Mesendoderm (in vitro differentiated cells): ENCODE measurements at regions not wholly inside any gene's neighbourhood (a gene's known extent, or its start where the extent isn't known, plus 50 kb on each side); places are given as distances from the start of the nearest gene placed in this dataset.
"Not testable (repeated sequence)": the region's sequence is repeated elsewhere in the genome, so short reads cannot be mapped to it uniquely, and the experiment has no call there.

Source experiments
- DNase-seq: peaks from one replicate; pipeline ENCODE4 v3.0.0; 2013
- H2AK5ac ChIP-seq: 2 replicates; pipeline ENCODE4 v1.6.1; 2013; ENCODE audit warnings: low read length, inconsistent platforms
- H2BK120ac ChIP-seq: 2 replicates; pipeline ENCODE4 v1.6.1; 2013; ENCODE audit warnings: low read depth, mild to moderate bottlenecking, low read length, moderate library complexity, mixed read lengths
- H2BK15ac ChIP-seq: replicated peaks from 2 replicates; pipeline ENCODE4 v1.6.1; 2013; ENCODE audit warnings: low read depth, mild to moderate bottlenecking, moderate library complexity
- H2BK5ac ChIP-seq: 2 replicates; pipeline ENCODE4 v1.6.1; 2013; ENCODE audit warnings: low read length, inconsistent platforms
- H3K18ac ChIP-seq: 2 replicates; pipeline ENCODE4 v1.6.1; 2013; ENCODE audit warnings: mild to moderate bottlenecking, low read length, mixed read lengths
- H3K23ac ChIP-seq: one replicate; pipeline ENCODE4 v1.6.1; 2013; ENCODE audit warnings: low read length
- H3K27ac ChIP-seq: 2 replicates; pipeline ENCODE4 v1.5.1; 2013; ENCODE audit warnings: low read depth, mild to moderate bottlenecking, inconsistent platforms, low read length, moderate library complexity
- H3K27me3 ChIP-seq: 2 replicates; pipeline ENCODE4 v1.6.1; 2013; ENCODE audit warnings: low read length, control low read depth, mild to moderate bottlenecking, inconsistent platforms; ENCODE audit not compliant: insufficient read depth, poor library complexity
- H3K36me3 ChIP-seq: 2 replicates; pipeline ENCODE4 v1.6.1; 2013; ENCODE audit warnings: low read length, inconsistent platforms; ENCODE audit not compliant: control insufficient read depth, insufficient read depth
- H3K4ac ChIP-seq: one replicate; pipeline ENCODE4 v1.6.1; 2013; ENCODE audit warnings: low read depth, mild to moderate bottlenecking, low read length, moderate library complexity
- H3K4me1 ChIP-seq: 2 replicates; pipeline ENCODE4 v1.6.1; 2013; ENCODE audit warnings: low read depth, low read length, inconsistent platforms; ENCODE audit not compliant: control insufficient read depth
- H3K4me2 ChIP-seq: 2 replicates; pipeline ENCODE4 v1.6.1; 2013; ENCODE audit warnings: low read length
- H3K4me3 ChIP-seq: 2 replicates; pipeline ENCODE4 v1.5.1; 2013; ENCODE audit warnings: mild to moderate bottlenecking, low read length
- H3K56ac ChIP-seq: one replicate; pipeline ENCODE4 v1.6.1; 2013; ENCODE audit warnings: low read length
- H3K79me1 ChIP-seq: 2 replicates; pipeline ENCODE4 v1.6.1; 2013; ENCODE audit warnings: low read length, inconsistent platforms
- H3K79me2 ChIP-seq: 2 replicates; pipeline ENCODE4 v1.6.1; 2013; ENCODE audit warnings: mild to moderate bottlenecking, low read length; ENCODE audit not compliant: control insufficient read depth, insufficient read depth
- H3K9ac ChIP-seq: 2 replicates; pipeline ENCODE4 v1.6.1; 2013; ENCODE audit warnings: low read length, inconsistent platforms
- H4K5ac ChIP-seq: one replicate; pipeline ENCODE4 v1.6.1; 2013; ENCODE audit warnings: low read length
- H4K8ac ChIP-seq: one replicate; pipeline ENCODE4 v1.6.1; 2013; ENCODE audit warnings: low read depth, mild to moderate bottlenecking, control low read depth, low read length, moderate library complexity
- WGBS: extraction: QIAGEN DNeasy Blood & Tissue Kit; methylation state at CpG from one replicate; pipeline ENCODE4 v1.1.7; 2013; ENCODE audit warnings: low lambda C conversion rate, missing lambda C conversion rate; ENCODE audit not compliant: insufficient coverage; ENCODE audit errors: extremely low coverage; 5-methylcytosine and 5-hydroxymethylcytosine counted together

DNA sequence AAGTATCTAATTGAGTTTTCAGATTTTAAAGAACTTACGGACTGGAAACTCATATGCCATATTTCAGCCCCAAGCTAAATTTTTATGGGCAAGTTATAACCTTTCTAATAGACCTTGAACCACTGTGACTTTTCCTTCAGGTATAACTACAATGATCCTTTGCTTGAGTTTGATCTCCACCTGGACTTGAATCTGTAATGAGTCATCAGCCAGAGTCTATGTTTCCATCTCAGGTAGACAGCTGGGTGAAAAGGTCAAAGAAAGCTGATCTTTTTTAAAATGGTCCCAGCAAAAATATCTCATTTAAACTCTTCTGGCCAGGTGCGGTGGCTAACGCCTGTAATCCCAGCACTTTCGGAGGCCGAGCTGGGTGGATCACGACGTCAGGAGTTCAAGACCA, 88.4 kb upstream of the SGK1 start:
- no peak overlapping the region for H2BK15ac ChIP-seq
- H3K79me2 ChIP-seq, result no peaks in the 10 kb centered on the region
- H3K27ac ChIP-seq, result no peak overlapping the region
- no peaks in the 10 kb centered on the region for H3K4me1 ChIP-seq
- no peak overlapping the region for H3K4me3 ChIP-seq
- no peak overlapping the region for H4K5ac ChIP-seq
- H3K79me1 ChIP-seq, result no peaks in the 10 kb centered on the region
- no peak overlapping the region for H2BK5ac ChIP-seq
- no peak overlapping the region for H3K18ac ChIP-seq
- H4K8ac ChIP-seq, result no peak overlapping the region
- WGBS, result no CpG with 5 or more reads among the region's 7 CpGs
- no peak overlapping the region for H3K23ac ChIP-seq
- no peak for DNase-seq
- no peak overlapping the region for H3K56ac ChIP-seq
- no peaks in the 10 kb centered on the region for H3K27me3 ChIP-seq
- no peak overlapping the region for H3K9ac ChIP-seq
- no peak overlapping the region for H3K4me2 ChIP-seq
- no peak overlapping the region for H2BK120ac ChIP-seq
- H3K4ac ChIP-seq, result no peak overlapping the region
- no peak overlapping the region for H2AK5ac ChIP-seq
- no peaks in the 10 kb centered on the region for H3K36me3 ChIP-seq

DNA sequence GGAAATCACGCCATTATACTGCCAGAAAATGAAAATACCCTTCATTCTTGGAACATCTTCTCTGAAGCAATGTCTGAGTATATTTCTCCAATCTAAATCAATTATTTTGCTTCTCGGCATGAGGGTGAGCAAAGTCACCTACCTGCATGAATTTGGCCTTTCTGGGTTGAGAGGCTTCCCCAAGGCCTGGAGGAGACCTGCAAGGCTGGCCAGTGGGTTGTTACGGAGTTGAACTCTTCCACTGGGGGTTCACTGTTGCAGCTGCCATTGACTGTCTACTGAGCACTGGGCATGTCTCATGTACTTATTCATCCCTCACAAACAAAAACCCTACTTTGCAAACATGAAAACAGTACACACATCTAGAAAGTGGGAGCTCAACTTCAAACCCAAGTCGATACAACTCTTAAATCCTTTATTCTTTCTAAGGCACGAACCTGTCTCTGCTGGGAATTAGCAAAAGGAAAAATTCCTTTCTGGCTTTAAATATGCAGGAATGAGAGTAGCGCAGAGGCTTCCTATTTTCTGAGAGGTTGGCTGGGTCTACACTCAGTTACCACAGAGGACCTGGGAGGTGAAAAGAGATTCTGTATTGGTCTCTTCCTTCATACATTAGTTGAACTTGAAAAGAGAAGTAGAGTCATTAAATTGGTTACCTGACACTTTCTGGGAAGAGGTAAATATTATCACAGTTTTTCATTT, 87.6 kb upstream of the SGK1 start:
- peak; percentile 65 for DNase-seq
- Histone ChIP-seq H2BK15ac (no peak overlapping the region), H2BK120ac (no peak overlapping the region), H3K79me1 (no peaks in the 10 kb centered on the region), H3K27ac (no peak overlapping the region), H3K36me3 (no peaks in the 10 kb centered on the region), H3K79me2 (no peaks in the 10 kb centered on the region), H4K8ac (no peak overlapping the region), H3K9ac (no peak overlapping the region), H3K56ac (no peak overlapping the region), H3K27me3 (no peaks in the 10 kb centered on the region), H3K4me2 (no peak overlapping the region), H3K4ac (no peak overlapping the region), H3K4me1 (no peaks in the 10 kb centered on the region), H3K23ac (no peak overlapping the region), H2AK5ac (no peak overlapping the region), H3K4me3 (no peak overlapping the region), H2BK5ac (no peak overlapping the region), H4K5ac (no peak overlapping the region), H3K18ac (no peak overlapping the region)
- no CpG with 5 or more reads among the region's 6 CpGs for WGBS

DNA sequence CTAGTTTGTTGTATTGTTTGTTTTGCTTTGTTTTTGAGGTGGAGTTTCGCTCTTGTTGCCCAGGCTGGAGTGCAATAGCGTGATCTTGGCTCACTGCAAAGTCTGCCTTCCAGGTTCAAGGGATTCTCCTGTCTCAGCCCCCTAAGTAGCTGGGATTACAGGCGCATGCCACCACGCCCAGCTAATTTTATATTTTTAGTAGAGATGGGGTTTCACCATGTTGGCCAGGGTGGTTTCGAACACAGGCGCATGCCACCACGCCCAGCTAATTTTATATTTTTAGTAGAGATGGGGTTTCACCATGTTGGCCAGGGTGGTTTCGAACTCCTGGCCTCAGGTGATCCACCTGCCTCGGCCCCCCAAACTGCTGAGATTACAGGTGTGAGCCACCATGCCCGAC, 85.4 kb upstream of the SGK1 start:
- not testable (repeated sequence) for H3K27ac ChIP-seq, H3K4me3 ChIP-seq, H3K56ac ChIP-seq, H3K9ac ChIP-seq, H3K4ac ChIP-seq, H3K79me1 ChIP-seq, H3K18ac ChIP-seq, DNase-seq, H3K23ac ChIP-seq, H3K4me1 ChIP-seq, H3K27me3 ChIP-seq, H4K8ac ChIP-seq, H2BK5ac ChIP-seq, H4K5ac ChIP-seq, H3K36me3 ChIP-seq, H3K4me2 ChIP-seq, H2BK15ac ChIP-seq, H2AK5ac ChIP-seq, H2BK120ac ChIP-seq, H3K79me2 ChIP-seq
- no CpG with 5 or more reads among the region's 10 CpGs for WGBS

DNA sequence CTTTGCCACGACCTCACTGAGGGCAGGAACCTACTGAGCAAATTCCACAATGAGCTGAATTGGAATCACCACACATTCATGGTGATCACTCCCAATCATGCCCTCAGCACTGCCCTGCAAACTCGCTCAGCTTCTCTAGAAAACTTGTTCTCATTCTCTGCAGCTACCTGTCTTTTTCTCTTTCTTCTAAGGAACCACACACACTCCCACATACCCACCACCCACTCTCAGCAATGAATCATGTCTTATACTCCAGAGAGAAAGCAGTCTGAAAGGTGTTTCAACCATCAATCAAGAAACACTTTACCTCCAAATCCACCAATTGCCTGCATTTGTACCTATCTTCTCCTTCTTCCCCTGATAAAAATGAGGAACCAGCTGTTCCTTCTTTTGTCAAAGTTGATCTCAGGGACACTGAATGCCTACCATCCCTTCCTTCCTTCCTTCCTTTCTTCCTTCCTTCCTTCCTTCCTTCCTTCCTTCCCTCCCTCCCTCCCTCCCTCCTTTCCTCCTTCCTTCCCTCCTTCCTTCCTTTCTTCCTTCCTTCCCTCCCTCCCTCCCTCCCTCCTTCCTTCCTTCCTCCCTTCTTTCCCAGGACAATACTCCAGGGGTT, 84.6 kb upstream of the SGK1 start:
- WGBS, result no CpG with 5 or more reads among the region's 2 CpGs
- no peak for DNase-seq
- Histone ChIP-seq H3K56ac (no peak overlapping the region), H2BK120ac (no peak overlapping the region), H3K79me2 (no peaks in the 10 kb centered on the region), H3K4me1 (no peaks in the 10 kb centered on the region), H2BK5ac (no peak overlapping the region), H4K5ac (no peak overlapping the region), H2BK15ac (no peak overlapping the region), H3K4me2 (no peak overlapping the region), H3K18ac (no peak overlapping the region), H3K27me3 (no peaks in the 10 kb centered on the region), H3K4ac (no peak overlapping the region), H3K23ac (no peak overlapping the region), H3K9ac (no peak overlapping the region), H3K79me1 (no peaks in the 10 kb centered on the region), H2AK5ac (no peak overlapping the region), H3K4me3 (no peak overlapping the region), H4K8ac (no peak overlapping the region), H3K27ac (no peak overlapping the region), H3K36me3 (no peaks in the 10 kb centered on the region)

DNA sequence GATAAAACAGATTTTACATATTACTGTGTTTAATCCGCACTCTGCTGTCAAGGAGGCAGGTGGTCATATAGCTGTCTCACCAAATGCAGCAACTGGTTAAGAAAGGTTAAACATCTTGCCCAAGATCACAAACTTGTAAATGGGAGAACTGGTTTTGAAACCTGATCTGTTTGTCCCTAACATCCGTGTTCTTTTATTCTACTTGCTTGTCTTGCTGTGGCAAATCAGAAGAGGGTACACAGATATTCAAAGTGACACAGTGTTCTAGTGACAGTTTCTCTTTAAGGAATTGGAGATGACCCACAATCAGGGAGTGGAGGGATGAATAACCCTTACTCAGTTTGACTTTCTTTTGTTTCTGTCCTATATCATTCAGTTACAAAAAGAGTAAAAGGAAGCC, 83.0 kb upstream of the SGK1 start:
- H2BK15ac ChIP-seq, result no peak overlapping the region
- H4K8ac ChIP-seq, result no peak overlapping the region
- no peak overlapping the region for H3K18ac ChIP-seq
- H4K5ac ChIP-seq, result no peak overlapping the region
- H3K4me3 ChIP-seq, result no peak overlapping the region
- H3K4me2 ChIP-seq, result no peak overlapping the region
- no peaks in the 10 kb centered on the region for H3K4me1 ChIP-seq
- no peak overlapping the region for H3K27ac ChIP-seq
- H3K56ac ChIP-seq, result no peak overlapping the region
- H3K23ac ChIP-seq, result no peak overlapping the region
- no peak overlapping the region for H3K9ac ChIP-seq
- H3K79me1 ChIP-seq, result no peaks in the 10 kb centered on the region
- H2AK5ac ChIP-seq, result no peak overlapping the region
- no peak overlapping the region for H2BK120ac ChIP-seq
- WGBS, result no CpG with 5 or more reads among the region's 2 CpGs
- no peaks in the 10 kb centered on the region for H3K27me3 ChIP-seq
- H3K79me2 ChIP-seq, result no peaks in the 10 kb centered on the region
- no peaks in the 10 kb centered on the region for H3K36me3 ChIP-seq
- DNase-seq, result no peak
- H2BK5ac ChIP-seq, result no peak overlapping the region
- no peak overlapping the region for H3K4ac ChIP-seq

DNA sequence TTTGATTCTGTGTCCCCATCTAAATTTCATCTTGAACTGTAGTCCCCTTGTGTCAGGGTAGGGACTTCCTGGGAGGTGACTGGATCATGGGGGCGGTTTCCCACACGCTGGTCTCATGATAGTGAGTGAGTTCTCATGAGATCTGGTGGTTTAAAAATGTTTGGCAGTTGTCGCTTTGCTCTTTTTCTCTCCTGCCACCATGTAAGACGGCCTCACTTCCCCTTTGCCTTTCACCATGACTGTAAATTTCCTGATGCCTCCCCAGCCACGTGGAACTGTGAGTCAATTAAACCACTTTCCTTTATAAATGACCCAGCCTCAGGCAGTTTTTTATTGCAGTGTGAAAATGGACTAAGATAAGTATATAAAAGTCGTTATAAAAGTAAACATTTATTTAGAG, 80.5 kb upstream of the SGK1 start:
- no CpG with 5 or more reads among the region's 6 CpGs for WGBS

More for the DNA sequence above, 80.5 kb upstream of the SGK1 start:
- Histone ChIP-seq H2BK5ac (no peak overlapping the region), H3K56ac (no peak overlapping the region), H3K36me3 (no peaks in the 10 kb centered on the region), H4K8ac (no peak overlapping the region), H3K79me2 (no peaks in the 10 kb centered on the region), H3K27ac (no peak overlapping the region), H3K4me2 (no peak overlapping the region), H2BK15ac (no peak overlapping the region), H2AK5ac (no peak overlapping the region), H3K4ac (no peak overlapping the region), H3K79me1 (no peaks in the 10 kb centered on the region), H3K23ac (no peak overlapping the region), H3K18ac (no peak overlapping the region), H3K27me3 (no peaks in the 10 kb centered on the region), H3K4me3 (no peak overlapping the region), H3K4me1 (no peaks in the 10 kb centered on the region), H3K9ac (no peak overlapping the region), H2BK120ac (no peak overlapping the region), H4K5ac (no peak overlapping the region)
- DNase-seq, result no peak
